Parathyroid adenoma (tissue), 2 donors: ENCODE measurements at regions not wholly inside any gene's neighbourhood (a gene's known extent, or its start where the extent isn't known, plus 50 kb on each side); places are given as distances from the start of the nearest gene placed in this dataset.

Experiments
- H2AFZ ChIP-seq: fragments of 300-600 bp; sonication (generic); one replicate; pipeline ENCODE4 v1.7.0; 2017; ENCODE audit warnings: antibody characterized with exemption, mild to moderate bottlenecking
- H3K27ac ChIP-seq: fragments of 300-600 bp; sonication (generic); one replicate; pipeline ENCODE4 v1.7.0; 2017
- H3K27me3 ChIP-seq: fragments of 300-600 bp; sonication (generic); one replicate; pipeline ENCODE4 v1.7.0; 2017; ENCODE audit warnings: low read length; ENCODE audit not compliant: control insufficient read depth, insufficient read depth
- H3K36me3 ChIP-seq: fragments of 300-600 bp; sonication (generic); one replicate; pipeline ENCODE4 v1.7.0; 2017; ENCODE audit warnings: low read length; ENCODE audit not compliant: control insufficient read depth, insufficient read depth
- H3K4me1 ChIP-seq: fragments of 300-600 bp; sonication (generic); one replicate; pipeline ENCODE4 v1.7.0; 2017; ENCODE audit warnings: control low read depth
- H3K4me2 ChIP-seq: fragments of 300-600 bp; sonication (generic); one replicate; pipeline ENCODE4 v1.7.0; 2017; ENCODE audit warnings: low read length
- H3K4me3 ChIP-seq: fragments of 300-600 bp; sonication (generic); one replicate; pipeline ENCODE4 v1.7.0; 2017; ENCODE audit warnings: low read depth, low read length
- H3K79me2 ChIP-seq: fragments of 300-600 bp; sonication (generic); one replicate; pipeline ENCODE4 v1.7.0; 2017; ENCODE audit warnings: control low read depth
- H3K9ac ChIP-seq: fragments of 300-600 bp; sonication (generic); one replicate; pipeline ENCODE4 v1.7.0; 2017; ENCODE audit warnings: mild to moderate bottlenecking
- H3K9me3 ChIP-seq: fragments of 300-600 bp; sonication (generic); one replicate; pipeline ENCODE4 v1.7.0; 2017; ENCODE audit warnings: low read length; ENCODE audit not compliant: control insufficient read depth
- TF ChIP-seq, protein P1 (sequence below): fragments of 300-600 bp; sonication (generic); IDR thresholded peaks from one replicate; pipeline ENCODE4 v1.7.0; 2017; ENCODE audit warnings: antibody characterized with exemption, mild to moderate bottlenecking
- donor health status: primary hyperparathyroidism.

GRCh38 chr6:164721460-164721859 is 587.9 kb downstream of the C6orf118 start:
- Histone ChIP-seq H2AFZ (no peak overlapping the region), H3K27ac (no peak overlapping the region), H3K4me1 (no peaks in the 10 kb centered on the region), H3K36me3 (no peaks in the 10 kb centered on the region), H3K9me3 (no peaks in the 10 kb centered on the region), H3K9ac (no peak overlapping the region), H3K79me2 (no peaks in the 10 kb centered on the region), H3K4me2 (no peak overlapping the region), H3K4me3 (no peak overlapping the region), H3K27me3 (no peaks in the 10 kb centered on the region)
- TF ChIP-seq, protein P1, sequence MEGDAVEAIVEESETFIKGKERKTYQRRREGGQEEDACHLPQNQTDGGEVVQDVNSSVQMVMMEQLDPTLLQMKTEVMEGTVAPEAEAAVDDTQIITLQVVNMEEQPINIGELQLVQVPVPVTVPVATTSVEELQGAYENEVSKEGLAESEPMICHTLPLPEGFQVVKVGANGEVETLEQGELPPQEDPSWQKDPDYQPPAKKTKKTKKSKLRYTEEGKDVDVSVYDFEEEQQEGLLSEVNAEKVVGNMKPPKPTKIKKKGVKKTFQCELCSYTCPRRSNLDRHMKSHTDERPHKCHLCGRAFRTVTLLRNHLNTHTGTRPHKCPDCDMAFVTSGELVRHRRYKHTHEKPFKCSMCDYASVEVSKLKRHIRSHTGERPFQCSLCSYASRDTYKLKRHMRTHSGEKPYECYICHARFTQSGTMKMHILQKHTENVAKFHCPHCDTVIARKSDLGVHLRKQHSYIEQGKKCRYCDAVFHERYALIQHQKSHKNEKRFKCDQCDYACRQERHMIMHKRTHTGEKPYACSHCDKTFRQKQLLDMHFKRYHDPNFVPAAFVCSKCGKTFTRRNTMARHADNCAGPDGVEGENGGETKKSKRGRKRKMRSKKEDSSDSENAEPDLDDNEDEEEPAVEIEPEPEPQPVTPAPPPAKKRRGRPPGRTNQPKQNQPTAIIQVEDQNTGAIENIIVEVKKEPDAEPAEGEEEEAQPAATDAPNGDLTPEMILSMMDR: no peak

- Histone ChIP-seq H2AFZ (no peak overlapping the region), H3K36me3 (no peaks in the 10 kb centered on the region), H3K4me3 (no peak overlapping the region), H3K27me3 (no peaks in the 10 kb centered on the region), H3K9ac (no peak overlapping the region), H3K9me3 (no peaks in the 10 kb centered on the region), H3K4me1 (no peaks in the 10 kb centered on the region), H3K27ac (no peak overlapping the region), H3K4me2 (no peak overlapping the region), H3K79me2 (no peaks in the 10 kb centered on the region)
- TF ChIP-seq, protein P1: no peak
Measured at GRCh38 chr6:164700497-164700896, 608.9 kb downstream of the C6orf118 start.

DNA sequence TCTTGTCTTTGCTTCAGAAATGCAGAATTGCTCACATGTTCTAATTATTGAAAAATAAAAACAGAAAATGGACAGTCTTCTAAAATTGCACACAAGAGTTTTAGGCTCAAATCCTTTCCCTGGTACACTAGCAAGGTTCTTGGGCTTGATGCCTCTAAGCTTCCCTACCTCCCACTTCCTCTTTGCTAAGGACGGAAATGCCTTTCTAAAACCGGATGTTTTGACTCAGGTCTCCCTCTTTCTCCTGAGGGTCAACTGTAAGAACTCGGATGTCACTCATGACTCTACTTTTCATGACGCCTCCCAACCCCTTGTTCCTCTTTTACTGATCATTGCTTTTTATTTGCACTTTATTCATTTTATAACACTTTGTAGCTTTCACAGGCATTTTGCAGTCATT is 613.5 kb downstream of the C6orf118 start:
- Histone ChIP-seq H3K79me2 (no peaks in the 10 kb centered on the region), H3K36me3 (no peaks in the 10 kb centered on the region), H2AFZ (no peak overlapping the region), H3K9ac (no peak overlapping the region), H3K27me3 (no peaks in the 10 kb centered on the region), H3K27ac (no peak overlapping the region), H3K4me3 (no peak overlapping the region), H3K4me1 (no peaks in the 10 kb centered on the region), H3K9me3 (no peaks in the 10 kb centered on the region), H3K4me2 (no peak overlapping the region)
- TF ChIP-seq, protein P1: no peak

DNA sequence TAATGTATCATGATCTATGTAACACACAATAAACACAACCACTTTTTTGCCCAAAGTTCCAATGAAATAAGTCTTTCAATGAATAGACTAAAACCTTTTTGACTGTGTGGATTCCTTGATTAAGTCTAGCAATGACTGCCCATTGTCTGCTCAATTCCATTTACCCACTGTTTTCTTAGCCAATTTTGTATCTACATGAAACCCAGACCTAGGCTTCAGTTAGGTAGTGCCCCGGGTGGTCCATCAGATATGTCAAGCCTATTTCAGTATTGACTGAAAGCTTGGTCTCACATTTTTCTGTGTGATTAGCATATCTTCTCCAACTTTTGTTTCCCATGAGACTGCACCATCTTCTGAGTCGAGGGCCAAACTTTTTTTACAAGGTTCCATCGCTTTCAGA is 615.0 kb downstream of the C6orf118 start:
- TF ChIP-seq, protein P1: no peak
- Histone ChIP-seq H3K4me3 (no peak overlapping the region), H3K9me3 (no peaks in the 10 kb centered on the region)

GRCh38 chr6:164693944-164694343 is 615.5 kb downstream of the C6orf118 start:
- Histone ChIP-seq H3K9me3 (no peaks in the 10 kb centered on the region), H2AFZ (no peak overlapping the region), H3K4me2 (no peak overlapping the region), H3K79me2 (no peaks in the 10 kb centered on the region), H3K27me3 (no peaks in the 10 kb centered on the region), H3K36me3 (no peaks in the 10 kb centered on the region), H3K27ac (no peak overlapping the region), H3K4me3 (no peak overlapping the region), H3K9ac (no peak overlapping the region), H3K4me1 (no peaks in the 10 kb centered on the region)
- TF ChIP-seq, protein P1: no peak

More for the DNA sequence above, 615.0 kb downstream of the C6orf118 start:
- no peak overlapping the region for H3K9ac ChIP-seq
- H3K4me2 ChIP-seq: no peak overlapping the region
- no peaks in the 10 kb centered on the region for H3K79me2 ChIP-seq
- H3K27ac ChIP-seq: no peak overlapping the region
- no peaks in the 10 kb centered on the region for H3K36me3 ChIP-seq
- no peaks in the 10 kb centered on the region for H3K27me3 ChIP-seq
- H2AFZ ChIP-seq: no peak overlapping the region
- H3K4me1 ChIP-seq: no peaks in the 10 kb centered on the region
